HG02798 (cell line): ENCODE measurements at regions not wholly inside any gene's neighbourhood (a gene's known extent, or its start where the extent isn't known, plus 50 kb on each side); places are given as distances from the start of the nearest gene placed in this dataset.

Experiments
- ATAC-seq: cut with Tn5 transposase; IDR thresholded peaks from one replicate; pipeline ENCODE4 v1.9.1; 2021; ENCODE audit warnings: mild to moderate bottlenecking; ENCODE audit not compliant: unreplicated experiment, poor library complexity

DNA sequence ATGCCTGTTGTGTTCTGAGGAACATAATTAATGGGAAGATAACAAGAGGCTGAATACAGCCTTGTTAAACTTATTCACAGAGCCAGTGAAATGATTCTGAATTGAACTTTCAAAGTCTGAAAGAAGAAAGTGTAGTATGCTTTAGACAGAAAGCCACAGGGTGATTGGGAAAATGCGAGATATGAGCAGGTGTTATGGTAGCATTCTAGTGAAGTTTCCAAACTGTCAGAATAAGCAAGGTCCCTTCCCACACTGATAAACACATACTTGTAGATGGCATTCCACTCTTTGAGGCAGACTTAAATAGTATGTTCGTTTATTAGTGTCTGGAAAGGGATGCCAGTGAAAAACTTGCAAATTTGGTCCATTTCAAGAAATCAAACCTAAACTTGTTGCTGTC is 70.5 kb upstream of the ITPRID2 start:
- no peak for ATAC-seq

DNA sequence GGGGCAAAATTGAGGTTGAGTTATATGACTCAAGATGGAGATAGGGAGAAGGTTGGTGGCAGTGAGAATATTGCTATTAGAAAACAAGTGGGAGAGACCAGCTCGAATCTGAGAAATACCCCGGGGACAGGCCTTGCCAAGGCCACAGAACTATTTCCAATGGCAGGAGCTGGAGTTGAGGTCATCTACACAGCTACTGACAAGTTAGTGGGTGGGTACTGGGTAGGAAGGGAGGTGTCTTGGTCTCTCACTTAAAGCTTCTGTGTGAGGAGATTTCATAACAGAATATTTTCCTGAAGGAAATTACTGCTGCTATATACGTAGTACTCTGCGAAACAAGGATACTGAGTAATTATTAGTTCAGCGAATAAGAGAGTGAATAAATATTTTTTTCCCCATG is 69.4 kb upstream of the ITPRID2 start:
- ATAC-seq = no peak

DNA sequence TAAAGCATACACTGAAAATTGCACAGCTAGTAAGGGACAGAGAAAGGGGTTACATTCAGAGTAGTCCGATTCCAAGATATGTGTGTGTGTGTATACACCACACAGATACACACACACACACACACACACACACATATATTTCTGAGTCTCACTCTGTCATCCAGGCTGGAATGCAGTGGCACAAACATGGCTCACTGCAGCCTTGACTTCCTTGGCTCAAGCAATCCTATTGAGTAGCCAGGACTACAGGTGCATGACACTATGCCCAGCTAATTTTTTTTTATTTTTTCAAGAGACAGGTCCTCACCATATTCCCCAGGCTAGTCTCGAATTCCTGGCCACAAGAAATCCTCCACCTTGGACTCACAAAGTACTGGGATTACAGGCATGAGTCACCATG is 68.1 kb upstream of the ITPRID2 start:
- ATAC-seq = no peak

DNA sequence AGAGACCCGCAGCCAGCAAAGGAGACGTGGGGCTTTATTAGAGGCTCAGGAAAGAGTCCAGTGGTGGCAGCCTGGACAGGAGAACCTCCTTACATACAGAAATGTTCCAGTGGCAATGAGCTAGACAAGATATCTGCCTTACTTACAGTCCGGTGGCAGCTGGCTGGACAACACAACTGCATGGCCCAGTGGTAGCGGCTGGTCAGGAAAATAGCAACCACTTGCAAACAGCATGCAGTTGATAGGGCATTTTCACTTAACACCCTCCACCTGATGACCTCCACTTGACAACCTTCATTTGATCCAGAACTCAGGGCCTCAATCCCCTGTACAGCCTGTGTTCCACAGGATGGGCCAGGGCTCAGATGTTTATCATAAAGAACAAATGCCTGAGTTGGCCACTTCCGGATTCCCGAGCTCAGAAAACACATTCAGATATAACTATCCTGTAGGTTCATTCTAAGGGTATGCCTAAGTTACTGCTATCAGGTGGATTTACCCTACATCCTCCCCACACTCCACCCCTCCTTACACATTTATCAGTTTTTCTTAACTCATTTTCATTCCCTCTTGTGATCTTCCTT is 63.3 kb upstream of the ITPRID2 start:
- ATAC-seq = no peak

DNA sequence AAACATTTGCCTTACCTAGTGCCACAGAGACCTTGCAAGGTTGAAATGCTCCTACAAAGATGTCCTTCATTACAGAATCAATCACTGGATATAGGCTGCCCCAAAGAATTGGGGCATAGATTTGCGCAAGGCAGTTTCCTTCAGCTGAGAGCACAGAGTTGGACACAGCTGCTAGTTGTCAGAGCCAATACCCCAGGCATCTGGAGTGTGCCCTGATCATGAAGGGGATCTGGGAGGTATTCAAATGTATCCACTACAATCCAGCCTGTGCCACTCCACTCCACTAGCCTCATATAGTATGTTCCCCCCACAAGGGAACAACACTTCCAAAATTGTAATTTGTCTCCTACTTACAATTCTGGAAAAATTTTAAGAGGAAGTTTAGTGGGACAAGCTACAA is 62.3 kb upstream of the ITPRID2 start:
- ATAC-seq = no peak

DNA sequence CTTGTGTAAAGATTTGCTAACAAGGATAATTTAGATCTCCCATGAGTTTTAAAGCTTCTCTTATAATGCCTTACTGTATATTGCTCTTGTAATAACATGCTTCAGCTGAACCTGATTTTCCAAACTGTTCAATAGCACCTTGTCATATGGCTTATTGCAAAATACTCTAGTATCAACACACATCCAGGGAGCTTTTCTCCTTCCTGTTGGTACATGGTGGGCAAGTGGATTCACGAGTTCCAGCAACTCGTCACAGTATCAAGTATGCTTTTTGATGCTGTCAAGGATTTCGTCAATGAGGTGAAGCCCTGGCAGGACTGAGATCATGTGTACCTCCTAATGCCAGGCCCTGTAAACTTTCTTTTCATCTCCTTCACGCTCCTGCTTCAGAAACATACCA is 59.5 kb upstream of the ITPRID2 start:
- ATAC-seq = no peak

DNA sequence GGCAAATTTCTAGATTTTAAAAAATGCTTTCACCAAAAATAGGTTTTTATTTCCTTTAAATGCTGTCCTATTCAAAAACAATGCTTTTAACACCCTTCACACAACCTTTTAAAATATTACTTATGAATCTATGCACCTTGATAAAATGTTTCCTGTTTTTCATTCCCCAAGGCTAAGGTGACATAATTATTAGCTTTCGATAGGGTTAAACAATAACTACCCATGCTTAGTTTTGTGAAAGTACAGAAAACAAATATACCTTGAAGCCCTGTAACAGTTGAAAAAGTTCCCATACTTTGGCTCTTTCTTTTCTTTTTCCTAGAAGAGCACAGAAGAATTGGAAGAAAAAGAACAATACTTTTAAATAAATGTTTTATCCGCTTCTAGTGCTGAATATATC is 54.9 kb upstream of the ITPRID2 start:
- ATAC-seq = peak; percentile 32

DNA sequence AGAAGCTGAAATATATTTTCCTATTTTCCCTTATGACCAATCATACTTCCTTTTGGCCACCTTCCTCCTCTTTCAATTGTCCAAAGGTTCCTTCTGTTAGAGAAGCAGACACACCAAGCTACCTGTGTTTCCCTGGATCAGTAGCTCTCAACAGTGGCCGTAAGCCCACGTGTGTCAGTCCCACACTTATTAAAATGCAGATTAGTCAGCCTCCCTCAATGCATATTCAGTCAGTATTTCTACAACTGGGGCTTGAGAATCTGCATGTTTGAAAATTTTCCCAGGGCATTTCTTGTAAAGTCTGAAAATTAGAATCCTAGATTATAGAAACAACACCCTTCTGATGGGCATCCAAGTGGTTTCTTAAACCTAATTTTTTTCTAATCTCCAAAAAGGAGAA is 54.0 kb upstream of the ITPRID2 start:
- ATAC-seq = no peak

DNA sequence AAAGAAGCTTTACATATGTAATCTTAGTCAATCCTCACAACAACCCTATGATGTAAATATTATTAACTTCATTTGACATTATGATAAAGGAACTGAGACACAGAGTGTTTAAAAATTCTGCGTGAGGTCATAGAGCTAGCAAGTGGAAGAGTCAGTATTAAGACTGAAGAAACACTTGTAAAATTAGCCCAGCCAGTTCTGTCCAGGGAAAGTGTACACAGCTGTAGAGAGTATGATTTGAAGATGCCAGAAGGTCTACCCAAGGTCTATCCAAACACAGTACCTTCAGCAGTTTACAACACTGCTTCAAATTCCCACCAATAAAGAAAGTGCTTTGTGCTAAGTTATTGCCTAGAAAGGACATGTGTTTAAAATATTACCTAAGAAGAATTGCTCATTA is 51.7 kb upstream of the ITPRID2 start:
- ATAC-seq = no peak

DNA sequence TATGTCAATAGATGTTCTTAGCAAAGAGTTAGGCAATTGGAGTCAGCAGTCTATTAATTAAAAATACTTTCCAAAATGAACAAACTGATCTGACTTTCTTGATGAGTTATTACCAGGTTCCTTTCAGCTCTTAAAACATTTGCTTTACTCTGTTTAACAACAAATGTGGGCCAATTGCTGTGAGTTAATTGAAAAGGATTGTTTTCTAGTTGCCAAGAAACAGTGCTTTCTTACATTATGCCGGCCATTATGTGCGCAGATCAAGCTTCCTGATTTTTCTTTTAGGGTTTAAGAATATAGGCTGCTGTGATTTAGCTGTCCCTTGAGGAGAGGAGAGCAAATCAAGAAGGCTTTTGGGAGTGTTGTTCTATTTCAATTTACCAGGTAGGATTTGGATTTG is 50.5 kb upstream of the ITPRID2 start:
- ATAC-seq = no peak
